Suprapubic skin (tissue), 4 donors: ENCODE measurements at regions not wholly inside any gene's neighbourhood (a gene's known extent, or its start where the extent isn't known, plus 50 kb on each side); places are given as distances from the start of the nearest gene placed in this dataset.

Source experiments
- DNase-seq, 2 donors: peaks; one replicate each; pipeline ENCODE4 v3.0.0-alpha.2; 2019; ENCODE audit warnings: low spot score in 2 of 2
- H3K27ac ChIP-seq: fragments of 200-600 bp; sonication (generic); one replicate; pipeline ENCODE4 v1.5.1; 2019
- H3K27me3 ChIP-seq: fragments of 200-600 bp; sonication (generic); one replicate; pipeline ENCODE4 v1.5.1; 2019
- H3K36me3 ChIP-seq: fragments of 200-600 bp; sonication (generic); one replicate; pipeline ENCODE4 v1.5.1; 2019
- H3K4me1 ChIP-seq: fragments of 200-600 bp; sonication (generic); one replicate; pipeline ENCODE4 v1.5.1; 2019
- H3K4me3 ChIP-seq: fragments of 200-600 bp; sonication (generic); one replicate; pipeline ENCODE4 v1.5.1; 2019; ENCODE audit warnings: mild to moderate bottlenecking
- H3K9me3 ChIP-seq: fragments of 200-600 bp; sonication (generic); one replicate; pipeline ENCODE4 v1.5.1; 2019
- CTCF ChIP-seq, 2 donors: fragments of 200-600 bp in 1 of 2; fragments of 450-650 bp in 1 of 2; sonication (generic) in 1 of 2; IDR thresholded peaks; one replicate each; pipeline ENCODE4 v1.5.1; 2016 to 2019; ENCODE audit warnings: antibody characterized with exemption in 2 of 2, mild to moderate bottlenecking in 1 of 2, moderate library complexity in 1 of 2
- EP300 ChIP-seq: sonication (generic); formaldehyde crosslinking; IDR thresholded peaks from one replicate; pipeline ENCODE4 v1.6.1; 2017; ENCODE audit warnings: antibody characterized with exemption
- POLR2A ChIP-seq, 2 donors: fragments of 450-650 bp; IDR thresholded peaks; one replicate each; pipeline ENCODE4 v1.6.1; 2017; ENCODE audit warnings: antibody characterized with exemption in 2 of 2, mild to moderate bottlenecking in 2 of 2, moderate library complexity in 2 of 2
- POLR2AphosphoS5 ChIP-seq, 3 donors: sonication (generic); formaldehyde crosslinking; IDR thresholded peaks; one replicate each; pipeline ENCODE4 v1.6.1; 2017; ENCODE audit warnings: antibody characterized with exemption in 3 of 3
- WGBS: methylation state at CpG from one replicate; pipeline ENCODE4 v1.1.5; 2018; 5-methylcytosine and 5-hydroxymethylcytosine counted together

- H3K36me3 ChIP-seq, result no peaks in the 10 kb centered on the region
- no peak overlapping the region for H3K27ac ChIP-seq
- no peak overlapping the region for H3K4me3 ChIP-seq
- no peaks in the 10 kb centered on the region for H3K27me3 ChIP-seq
- TF ChIP-seq POLR2AphosphoS5 (IDR thresholded peaks at IDR 0.05) (no peak), CTCF (IDR thresholded peaks at IDR 0.05) (no peak), POLR2A (IDR thresholded peaks at IDR 0.05) (no peak)
- no peaks in the 10 kb centered on the region for H3K9me3 ChIP-seq
- no peak for DNase-seq
- H3K4me1 ChIP-seq, result no peaks in the 10 kb centered on the region
Observed at GRCh38 chr13:85728811-85729210, 70.4 kb downstream of the SLITRK6 start.

DNA sequence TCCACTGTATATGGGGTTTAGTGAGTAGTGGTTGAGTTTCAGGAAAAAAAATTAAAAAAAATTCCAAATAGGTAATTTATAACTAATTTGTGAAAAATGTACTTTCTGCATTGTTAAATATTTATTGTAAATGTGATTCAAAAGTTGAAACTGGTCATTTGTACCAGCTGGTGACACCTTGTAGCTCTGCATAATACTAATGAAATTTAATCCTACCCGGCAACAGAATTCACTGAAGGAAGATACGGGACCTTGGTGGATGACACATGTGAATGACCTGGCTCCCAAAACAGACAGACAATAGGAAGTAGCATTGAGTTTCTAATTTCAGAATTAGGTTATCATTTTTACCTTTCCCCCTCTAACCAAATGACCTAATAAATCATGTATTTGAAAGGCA is 73.8 kb downstream of the SLITRK6 start:
- Histone ChIP-seq H3K27ac (no peak overlapping the region), H3K4me3 (no peak overlapping the region), H3K4me1 (no peaks in the 10 kb centered on the region), H3K36me3 (no peaks in the 10 kb centered on the region), H3K27me3 (no peaks in the 10 kb centered on the region), H3K9me3 (no peaks in the 10 kb centered on the region)
- DNase-seq, result no peak
- TF ChIP-seq EP300, result no peak
- TF ChIP-seq POLR2A (IDR thresholded peaks at IDR 0.05), result no peak
- TF ChIP-seq POLR2AphosphoS5 (IDR thresholded peaks at IDR 0.05), result no peak
- TF ChIP-seq CTCF (IDR thresholded peaks at IDR 0.05), result no peak
- 93% methylated on average over 2 of the region's 2 CpGs for WGBS

GRCh38 chr13:85724546-85725432 is 74.4 kb downstream of the SLITRK6 start:
- H3K27ac ChIP-seq, result no peak overlapping the region
- H3K4me3 ChIP-seq, result no peak overlapping the region
- H3K27me3 ChIP-seq, result no peaks in the 10 kb centered on the region
- TF ChIP-seq POLR2AphosphoS5 (IDR thresholded peaks at IDR 0.05) (no peak), POLR2A (IDR thresholded peaks at IDR 0.05) (no peak), EP300 (no peak), CTCF (IDR thresholded peaks at IDR 0.05) (no peak)
- H3K4me1 ChIP-seq, result no peaks in the 10 kb centered on the region
- H3K36me3 ChIP-seq, result no peaks in the 10 kb centered on the region
- DNase-seq, result no peak
- no peaks in the 10 kb centered on the region for H3K9me3 ChIP-seq
- 83% methylated on average over 12 of the region's 12 CpGs for WGBS

DNA sequence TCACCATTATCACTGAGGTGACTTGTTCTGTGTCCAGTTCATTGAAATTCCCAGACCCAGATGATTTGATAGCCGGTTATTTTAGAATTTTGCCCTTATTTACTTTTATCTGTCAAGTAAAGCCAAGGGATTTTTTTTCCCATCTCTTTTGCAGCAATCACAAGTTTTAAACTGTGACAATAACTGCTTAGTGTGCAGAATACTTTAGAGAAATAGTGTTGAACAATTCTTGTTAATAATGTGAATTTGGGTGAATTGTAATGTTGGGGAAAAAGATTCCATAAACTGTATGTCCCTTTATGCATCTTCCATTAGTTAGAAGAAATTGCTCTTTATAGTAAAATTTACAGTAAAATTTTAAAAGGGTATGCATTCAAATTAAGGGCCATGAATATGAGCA is 79.5 kb downstream of the SLITRK6 start:
- no peak for DNase-seq
- Histone ChIP-seq H3K9me3 (no peaks in the 10 kb centered on the region), H3K4me3 (no peak overlapping the region), H3K27ac (no peak overlapping the region), H3K36me3 (no peaks in the 10 kb centered on the region), H3K27me3 (no peaks in the 10 kb centered on the region), H3K4me1 (no peaks in the 10 kb centered on the region)
- no peak for TF ChIP-seq POLR2A (IDR thresholded peaks at IDR 0.05)
- no peak for TF ChIP-seq CTCF (IDR thresholded peaks at IDR 0.05)
- no peak for TF ChIP-seq POLR2AphosphoS5 (IDR thresholded peaks at IDR 0.05)
- TF ChIP-seq EP300, result no peak
- 88% methylated on average over 1 of the region's 1 CpG for WGBS

DNA sequence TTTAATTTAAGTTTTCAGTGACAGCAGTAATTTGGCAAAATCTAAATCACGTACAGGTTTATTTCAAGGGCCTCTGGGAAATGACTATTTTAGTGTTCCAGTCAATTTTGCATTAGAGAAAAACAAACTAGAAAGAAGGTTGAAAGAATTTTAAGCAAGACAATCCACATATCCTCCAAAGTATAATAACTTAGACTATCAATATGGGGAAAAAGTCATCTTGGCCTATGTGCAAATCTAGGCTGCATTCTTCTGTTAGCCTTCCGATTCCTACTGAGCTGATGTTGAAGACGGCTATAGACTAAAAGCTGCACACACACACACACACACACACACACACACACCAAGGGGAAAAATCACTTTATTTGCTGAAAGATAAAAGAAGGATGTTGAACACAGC is 81.3 kb downstream of the SLITRK6 start:
- no peaks in the 10 kb centered on the region for H3K9me3 ChIP-seq
- 92% methylated on average over 3 of the region's 3 CpGs for WGBS
- no peak overlapping the region for H3K27ac ChIP-seq
- no peak overlapping the region for H3K4me3 ChIP-seq
- no peak for DNase-seq
- no peaks in the 10 kb centered on the region for H3K4me1 ChIP-seq
- TF ChIP-seq CTCF (IDR thresholded peaks at IDR 0.05), result no peak
- TF ChIP-seq EP300, result no peak
- no peak for TF ChIP-seq POLR2A (IDR thresholded peaks at IDR 0.05)
- no peak for TF ChIP-seq POLR2AphosphoS5 (IDR thresholded peaks at IDR 0.05)
- no peaks in the 10 kb centered on the region for H3K27me3 ChIP-seq
- H3K36me3 ChIP-seq, result no peaks in the 10 kb centered on the region
